ENCODE measurements at regions not wholly inside any gene's neighbourhood (a gene's known extent, or its start where the extent isn't known, plus 50 kb on each side); places are given as distances from the start of the nearest gene placed in this dataset.
"Not testable (repeated sequence)": the region's sequence is repeated elsewhere in the genome, so short reads cannot be mapped to it uniquely, and the experiment has no call there.

- Histone ChIP-seq H3K9me3 (ENCODE audit: control insufficient read depth in 2 of 2, low read length in 2 of 2) (no peaks in the 10 kb centered on the region), H3K36me3 (ENCODE audit: control insufficient read depth in 2 of 2, insufficient read depth in 2 of 2, low read length in 2 of 2) (no peaks in the 10 kb centered on the region), H3K9ac (ENCODE audit: low read depth in 1 of 2, low read length in 2 of 2) (no peak overlapping the region), H3K27ac (ENCODE audit: low read depth in 2 of 2, low read length in 2 of 2) (no peak overlapping the region), H3K4me3 (ENCODE audit: low read length in 2 of 2) (no peak overlapping the region), H3K4me1 (ENCODE audit: control insufficient read depth in 2 of 2, insufficient read depth in 2 of 2, low read length in 2 of 2) (peaks cover 0 to 2% of the 10 kb centered on the region in 2 donors), H3K27me3 (ENCODE audit: control insufficient read depth in 2 of 2, insufficient read depth in 2 of 2, low read length in 2 of 2) (peaks cover 17 to 20% of the 10 kb centered on the region in 2 donors)
These were observed 71.8 kb downstream of the LARP7 start for GRCh38 chr4:112708772-112709171.

DNA sequence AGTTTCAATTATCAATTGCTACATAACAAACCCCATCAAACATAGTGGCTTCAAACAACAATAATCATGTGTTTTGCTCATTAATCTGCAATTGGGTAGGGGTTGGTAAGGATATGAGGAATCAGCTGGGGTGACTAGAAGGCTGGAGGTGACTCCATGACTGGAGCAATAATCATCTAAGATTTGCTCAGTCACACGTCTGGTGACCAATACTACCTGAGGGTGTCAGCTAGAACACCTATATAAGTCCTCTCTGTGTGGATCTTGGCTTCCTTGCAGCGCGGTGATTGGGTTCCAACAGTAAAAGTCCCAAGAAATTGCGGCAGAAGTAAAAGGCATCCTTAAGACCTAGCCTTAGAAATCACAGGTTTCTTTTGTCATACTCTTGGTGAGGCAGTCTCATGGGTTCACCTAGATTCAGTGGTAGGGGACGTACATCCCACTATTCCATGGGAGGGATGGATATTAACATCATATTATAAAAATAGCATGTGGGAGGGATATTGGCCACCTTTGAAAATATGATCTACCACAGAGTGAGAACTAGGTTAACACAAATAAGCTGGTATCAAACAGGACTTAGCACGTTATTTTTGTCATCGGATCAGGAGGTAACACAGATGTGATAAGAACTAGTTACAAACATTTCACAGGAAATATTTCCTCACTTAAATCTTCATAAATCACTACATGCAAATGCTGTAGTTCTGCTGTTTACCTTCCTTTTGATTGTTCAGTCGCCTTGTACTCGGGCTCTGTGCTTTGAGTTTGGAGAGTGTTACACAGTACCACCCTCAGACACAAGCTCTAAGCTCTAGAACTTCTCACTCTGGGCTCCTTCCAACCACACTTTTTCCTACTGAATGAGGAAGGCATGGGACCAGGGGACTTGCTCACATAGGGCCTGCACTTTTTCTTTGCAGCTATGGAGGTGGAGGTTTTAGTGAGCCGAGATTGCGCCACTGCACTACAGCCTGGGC is 78.3 kb downstream of the LARP7 start:
- H3K27me3 ChIP-seq (ENCODE audit: control insufficient read depth in 2 of 2, insufficient read depth in 2 of 2, low read length in 2 of 2): no peaks in the 10 kb centered on the region
- no peaks in the 10 kb centered on the region for H3K9me3 ChIP-seq (ENCODE audit: control insufficient read depth in 2 of 2, low read length in 2 of 2)
- no peaks in the 10 kb centered on the region for H3K36me3 ChIP-seq (ENCODE audit: control insufficient read depth in 2 of 2, insufficient read depth in 2 of 2, low read length in 2 of 2)
- no peak overlapping the region for H3K27ac ChIP-seq (ENCODE audit: low read depth in 2 of 2, low read length in 2 of 2)
- H3K4me1 ChIP-seq (ENCODE audit: control insufficient read depth in 2 of 2, insufficient read depth in 2 of 2, low read length in 2 of 2): no peaks in the 10 kb centered on the region
- H3K9ac ChIP-seq (ENCODE audit: low read depth in 1 of 2, low read length in 2 of 2): no peak overlapping the region
- H3K4me3 ChIP-seq (ENCODE audit: low read length in 2 of 2): no peak overlapping the region

GRCh38 chr4:112717856-112718255 is 80.9 kb downstream of the LARP7 start:
- H3K9me3 ChIP-seq (ENCODE audit: control insufficient read depth in 2 of 2, low read length in 2 of 2): no peaks in the 10 kb centered on the region
- no peak overlapping the region for H3K9ac ChIP-seq (ENCODE audit: low read depth in 1 of 2, low read length in 2 of 2)
- no peak overlapping the region for H3K4me3 ChIP-seq (ENCODE audit: low read length in 2 of 2)
- H3K27ac ChIP-seq (ENCODE audit: low read depth in 2 of 2, low read length in 2 of 2): no peak overlapping the region
- H3K27me3 ChIP-seq (ENCODE audit: control insufficient read depth in 2 of 2, insufficient read depth in 2 of 2, low read length in 2 of 2): no peaks in the 10 kb centered on the region
- no peaks in the 10 kb centered on the region for H3K4me1 ChIP-seq (ENCODE audit: control insufficient read depth in 2 of 2, insufficient read depth in 2 of 2, low read length in 2 of 2)
- H3K36me3 ChIP-seq (ENCODE audit: control insufficient read depth in 2 of 2, insufficient read depth in 2 of 2, low read length in 2 of 2): no peaks in the 10 kb centered on the region

DNA sequence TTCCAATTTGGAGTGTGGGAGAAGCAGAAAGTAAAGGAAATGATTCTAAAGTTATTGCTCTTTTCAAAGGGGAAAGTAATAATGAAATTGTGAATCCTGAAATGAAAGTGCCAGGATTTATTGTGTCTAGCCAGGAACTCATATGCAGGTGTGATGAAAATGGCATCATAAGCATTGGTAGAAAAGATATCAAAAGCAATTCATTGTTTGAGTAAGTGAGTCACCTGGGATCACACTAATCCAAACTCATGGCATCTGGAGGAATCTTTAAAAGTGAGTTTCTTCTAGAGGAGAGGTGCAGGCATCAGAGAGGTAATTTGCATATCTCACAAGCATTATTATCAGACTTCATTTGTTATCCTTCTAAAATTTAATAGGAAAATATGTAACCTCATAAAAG is 84.7 kb downstream of the LARP7 start:
- Histone ChIP-seq H3K27ac (ENCODE audit: low read depth in 2 of 2, low read length in 2 of 2) (no peak overlapping the region), H3K9ac (ENCODE audit: low read depth in 1 of 2, low read length in 2 of 2) (no peak overlapping the region), H3K4me3 (ENCODE audit: low read length in 2 of 2) (no peak overlapping the region), H3K4me1 (ENCODE audit: control insufficient read depth in 2 of 2, insufficient read depth in 2 of 2, low read length in 2 of 2) (no peaks in the 10 kb centered on the region), H3K36me3 (ENCODE audit: control insufficient read depth in 2 of 2, insufficient read depth in 2 of 2, low read length in 2 of 2) (no peaks in the 10 kb centered on the region), H3K27me3 (ENCODE audit: control insufficient read depth in 2 of 2, insufficient read depth in 2 of 2, low read length in 2 of 2) (no peaks in the 10 kb centered on the region), H3K9me3 (ENCODE audit: control insufficient read depth in 2 of 2, low read length in 2 of 2) (no peaks in the 10 kb centered on the region)

GRCh38 chr4:112726041-112726440 is 89.1 kb downstream of the LARP7 start:
- Histone ChIP-seq H3K4me3 (ENCODE audit: low read length in 2 of 2) (no peak overlapping the region), H3K4me1 (ENCODE audit: control insufficient read depth in 2 of 2, insufficient read depth in 2 of 2, low read length in 2 of 2) (no peaks in the 10 kb centered on the region), H3K9ac (ENCODE audit: low read depth in 1 of 2, low read length in 2 of 2) (no peak overlapping the region), H3K27me3 (ENCODE audit: control insufficient read depth in 2 of 2, insufficient read depth in 2 of 2, low read length in 2 of 2) (no peaks in the 10 kb centered on the region), H3K36me3 (ENCODE audit: control insufficient read depth in 2 of 2, insufficient read depth in 2 of 2, low read length in 2 of 2) (no peaks in the 10 kb centered on the region), H3K27ac (ENCODE audit: low read depth in 2 of 2, low read length in 2 of 2) (no peak overlapping the region), H3K9me3 (ENCODE audit: control insufficient read depth in 2 of 2, low read length in 2 of 2) (no peaks in the 10 kb centered on the region)

- not testable (repeated sequence) for H3K9me3 ChIP-seq (ENCODE audit: control insufficient read depth in 2 of 2, low read length in 2 of 2); H3K4me1 ChIP-seq (ENCODE audit: control insufficient read depth in 2 of 2, insufficient read depth in 2 of 2, low read length in 2 of 2); H3K36me3 ChIP-seq (ENCODE audit: control insufficient read depth in 2 of 2, insufficient read depth in 2 of 2, low read length in 2 of 2); H3K9ac ChIP-seq (ENCODE audit: low read depth in 1 of 2, low read length in 2 of 2); H3K27ac ChIP-seq (ENCODE audit: low read depth in 2 of 2, low read length in 2 of 2); H3K4me3 ChIP-seq (ENCODE audit: low read length in 2 of 2); H3K27me3 ChIP-seq (ENCODE audit: control insufficient read depth in 2 of 2, insufficient read depth in 2 of 2, low read length in 2 of 2)
These were observed 90.8 kb downstream of the LARP7 start for GRCh38 chr4:112727728-112728127.

DNA sequence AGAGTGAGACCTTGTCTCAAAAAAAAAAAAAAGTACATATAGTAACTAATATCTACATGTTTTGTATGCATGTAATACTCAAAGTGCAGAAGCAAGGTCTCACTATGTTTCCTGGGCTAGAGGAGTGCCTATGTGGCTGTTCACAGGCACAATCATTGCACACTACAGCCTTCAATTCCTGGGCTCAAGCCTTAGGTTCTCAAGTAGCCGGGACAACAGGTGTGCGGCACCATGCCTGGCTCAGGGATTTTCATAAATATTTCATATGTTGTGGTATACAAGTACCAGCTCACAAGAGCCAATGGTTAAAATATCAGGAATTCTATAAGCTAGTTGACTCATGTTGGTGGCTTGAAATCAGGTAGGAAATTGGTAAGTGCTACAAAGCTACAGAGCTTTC is 94.8 kb downstream of the LARP7 start:
- Histone ChIP-seq H3K36me3 (ENCODE audit: control insufficient read depth in 2 of 2, insufficient read depth in 2 of 2, low read length in 2 of 2) (no peaks in the 10 kb centered on the region), H3K27me3 (ENCODE audit: control insufficient read depth in 2 of 2, insufficient read depth in 2 of 2, low read length in 2 of 2) (no peaks in the 10 kb centered on the region), H3K9me3 (ENCODE audit: control insufficient read depth in 2 of 2, low read length in 2 of 2) (no peaks in the 10 kb centered on the region), H3K4me3 (ENCODE audit: low read length in 2 of 2) (no peak overlapping the region), H3K9ac (ENCODE audit: low read depth in 1 of 2, low read length in 2 of 2) (no peak overlapping the region), H3K27ac (ENCODE audit: low read depth in 2 of 2, low read length in 2 of 2) (no peak overlapping the region), H3K4me1 (ENCODE audit: control insufficient read depth in 2 of 2, insufficient read depth in 2 of 2, low read length in 2 of 2) (no peaks in the 10 kb centered on the region)

GRCh38 chr4:112732142-112732541 is 95.2 kb downstream of the LARP7 start:
- Histone ChIP-seq H3K27me3 (ENCODE audit: control insufficient read depth in 2 of 2, insufficient read depth in 2 of 2, low read length in 2 of 2) (no peaks in the 10 kb centered on the region), H3K36me3 (ENCODE audit: control insufficient read depth in 2 of 2, insufficient read depth in 2 of 2, low read length in 2 of 2) (no peaks in the 10 kb centered on the region), H3K27ac (ENCODE audit: low read depth in 2 of 2, low read length in 2 of 2) (no peak overlapping the region), H3K4me1 (ENCODE audit: control insufficient read depth in 2 of 2, insufficient read depth in 2 of 2, low read length in 2 of 2) (no peaks in the 10 kb centered on the region), H3K9ac (ENCODE audit: low read depth in 1 of 2, low read length in 2 of 2) (no peak overlapping the region), H3K9me3 (ENCODE audit: control insufficient read depth in 2 of 2, low read length in 2 of 2) (no peaks in the 10 kb centered on the region), H3K4me3 (ENCODE audit: low read length in 2 of 2) (no peak overlapping the region)

GRCh38 chr4:112735474-112735951 is 98.6 kb downstream of the LARP7 start:
- Histone ChIP-seq H3K4me1 (ENCODE audit: control insufficient read depth in 2 of 2, insufficient read depth in 2 of 2, low read length in 2 of 2) (no peaks in the 10 kb centered on the region), H3K9me3 (ENCODE audit: control insufficient read depth in 2 of 2, low read length in 2 of 2) (no peaks in the 10 kb centered on the region), H3K27ac (ENCODE audit: low read depth in 2 of 2, low read length in 2 of 2) (no peak overlapping the region), H3K36me3 (ENCODE audit: control insufficient read depth in 2 of 2, insufficient read depth in 2 of 2, low read length in 2 of 2) (no peaks in the 10 kb centered on the region), H3K9ac (ENCODE audit: low read depth in 1 of 2, low read length in 2 of 2) (no peak overlapping the region), H3K4me3 (ENCODE audit: low read length in 2 of 2) (no peak overlapping the region), H3K27me3 (ENCODE audit: control insufficient read depth in 2 of 2, insufficient read depth in 2 of 2, low read length in 2 of 2) (no peaks in the 10 kb centered on the region)

- H3K4me1 ChIP-seq (ENCODE audit: control insufficient read depth in 2 of 2, insufficient read depth in 2 of 2, low read length in 2 of 2): no peaks in the 10 kb centered on the region
- H3K9ac ChIP-seq (ENCODE audit: low read depth in 1 of 2, low read length in 2 of 2): no peak overlapping the region
- H3K4me3 ChIP-seq (ENCODE audit: low read length in 2 of 2): no peak overlapping the region
- no peaks in the 10 kb centered on the region for H3K27me3 ChIP-seq (ENCODE audit: control insufficient read depth in 2 of 2, insufficient read depth in 2 of 2, low read length in 2 of 2)
- H3K9me3 ChIP-seq (ENCODE audit: control insufficient read depth in 2 of 2, low read length in 2 of 2): no peaks in the 10 kb centered on the region
- no peak overlapping the region for H3K27ac ChIP-seq (ENCODE audit: low read depth in 2 of 2, low read length in 2 of 2)
- H3K36me3 ChIP-seq (ENCODE audit: control insufficient read depth in 2 of 2, insufficient read depth in 2 of 2, low read length in 2 of 2): no peaks in the 10 kb centered on the region
These were observed 99.8 kb downstream of the LARP7 start for GRCh38 chr4:112736718-112737135.

All from mucosa of rectum (tissue), 2 donors.